ENCODE measurements at regions not wholly inside any gene's neighbourhood (a gene's known extent, or its start where the extent isn't known, plus 50 kb on each side); places are given as distances from the start of the nearest gene placed in this dataset.

- Histone ChIP-seq H3K27me3 (no peaks in the 10 kb centered on the region), H3K27ac (replicated peaks in 1 of 4) (no peak overlapping the region), H3K4me3 (no peak overlapping the region), H3K36me3 (no peaks in the 10 kb centered on the region), H3K9me3 (no peaks in the 10 kb centered on the region), H3K4me1 (no peaks in the 10 kb centered on the region)
- no peak for DNase-seq (ENCODE audit: extremely low spot score)
- TF ChIP-seq POLR2A (IDR thresholded peaks at IDR 0.05; ENCODE audit: low read depth) (no peak), CTCF (IDR thresholded peaks at IDR 0.05) (no peak), POLR2AphosphoS5 (IDR thresholded peaks at IDR 0.05) (no peak), EP300 (IDR thresholded peaks at IDR 0.05) (no peak)
- 86% methylated on average over 3 of the region's 3 CpGs for WGBS
- intact Hi-C loops (cut with DNase I), result no loop called here
Measured at GRCh38 chr13:24100188-24100587, 60.3 kb upstream of the SPATA13 start.

- Histone ChIP-seq H3K36me3 (no peaks in the 10 kb centered on the region), H3K27me3 (no peaks in the 10 kb centered on the region), H3K4me3 (no peak overlapping the region), H3K4me1 (no peaks in the 10 kb centered on the region), H3K27ac (replicated peaks in 1 of 4) (no peak overlapping the region), H3K9me3 (no peaks in the 10 kb centered on the region)
- DNase-seq (ENCODE audit: extremely low spot score), result no peak
- intact Hi-C loops (cut with DNase I), result no loop called here
- 67% methylated on average over 9 of the region's 9 CpGs for WGBS
- TF ChIP-seq EP300 (IDR thresholded peaks at IDR 0.05) (no peak), CTCF (IDR thresholded peaks at IDR 0.05) (no peak), POLR2AphosphoS5 (IDR thresholded peaks at IDR 0.05) (no peak), POLR2A (IDR thresholded peaks at IDR 0.05; ENCODE audit: low read depth) (no peak)
Measured at GRCh38 chr13:24103782-24104372, 56.6 kb upstream of the SPATA13 start.

- no peak for TF ChIP-seq EP300 (IDR thresholded peaks at IDR 0.05)
- no peak for TF ChIP-seq CTCF (IDR thresholded peaks at IDR 0.05)
- TF ChIP-seq POLR2A (IDR thresholded peaks at IDR 0.05; ENCODE audit: low read depth), result no peak
- no peak for TF ChIP-seq POLR2AphosphoS5 (IDR thresholded peaks at IDR 0.05)
- H3K4me3 ChIP-seq, result no peak overlapping the region
- WGBS, result 67% methylated on average over 2 of the region's 2 CpGs
- H3K27ac ChIP-seq (replicated peaks in 1 of 4), result no peak overlapping the region
- intact Hi-C loops (cut with DNase I), result no loop called here
- no peaks in the 10 kb centered on the region for H3K4me1 ChIP-seq
- H3K36me3 ChIP-seq, result no peaks in the 10 kb centered on the region
- no peaks in the 10 kb centered on the region for H3K9me3 ChIP-seq
- H3K27me3 ChIP-seq, result no peaks in the 10 kb centered on the region
- DNase-seq (ENCODE audit: extremely low spot score), result no peak
Measured at GRCh38 chr13:24104723-24105122, 55.8 kb upstream of the SPATA13 start.

- 78% methylated on average over 5 of the region's 5 CpGs for WGBS
- no peaks in the 10 kb centered on the region for H3K27me3 ChIP-seq
- intact Hi-C loops (cut with DNase I), result no loop called here
Measured at GRCh38 chr13:24106429-24106828, 54.1 kb upstream of the SPATA13 start.

More at GRCh38 chr13:24106429-24106828, 54.1 kb upstream of the SPATA13 start:
- DNase-seq (ENCODE audit: extremely low spot score), result no peak
- Histone ChIP-seq H3K4me3 (no peak overlapping the region), H3K27ac (replicated peaks in 1 of 4) (no peak overlapping the region), H3K36me3 (no peaks in the 10 kb centered on the region), H3K4me1 (no peaks in the 10 kb centered on the region), H3K9me3 (no peaks in the 10 kb centered on the region)
- TF ChIP-seq POLR2A (IDR thresholded peaks at IDR 0.05; ENCODE audit: low read depth), result no peak
- TF ChIP-seq CTCF (IDR thresholded peaks at IDR 0.05), result no peak
- no peak for TF ChIP-seq EP300 (IDR thresholded peaks at IDR 0.05)

Data from esophagus muscularis mucosa (tissue), 4 donors.